ENCODE measurements at regions not wholly inside any gene's neighbourhood (a gene's known extent, or its start where the extent isn't known, plus 50 kb on each side); places are given as distances from the start of the nearest gene placed in this dataset.

DNA sequence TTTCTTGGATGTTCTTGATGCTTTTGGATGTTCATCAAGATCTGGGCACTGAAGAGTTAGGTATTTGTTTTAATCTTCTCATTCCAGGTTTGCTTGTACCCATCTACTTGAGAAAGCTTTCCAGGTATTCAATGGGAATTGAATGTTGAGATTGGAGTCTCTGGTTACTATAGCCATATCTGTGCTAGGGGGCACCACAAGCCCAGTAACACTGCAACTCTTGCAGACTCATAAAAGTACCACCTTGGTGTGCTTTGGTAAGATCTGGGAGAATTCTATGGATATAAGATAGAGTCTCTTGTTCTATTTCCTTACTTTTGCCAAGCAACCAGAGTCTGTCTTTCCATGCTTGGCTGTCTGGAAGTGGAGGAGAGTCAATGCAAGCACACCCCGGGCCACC lies 518.9 kb upstream of the VRK2 start:
- Histone ChIP-seq H3K27me3 (ENCODE audit: control insufficient read depth, insufficient read depth, low read length) (no peaks in the 10 kb centered on the region), H3K9ac (ENCODE audit: low read length) (no peak overlapping the region), H3K4me3 (ENCODE audit: low read length) (no peak overlapping the region), H3K36me3 (ENCODE audit: control insufficient read depth, insufficient read depth, low read length) (no peaks in the 10 kb centered on the region), H3K9me3 (ENCODE audit: control insufficient read depth, low read length) (no peaks in the 10 kb centered on the region), H3K4me1 (ENCODE audit: control insufficient read depth, insufficient read depth, low read length) (no peaks in the 10 kb centered on the region)

DNA sequence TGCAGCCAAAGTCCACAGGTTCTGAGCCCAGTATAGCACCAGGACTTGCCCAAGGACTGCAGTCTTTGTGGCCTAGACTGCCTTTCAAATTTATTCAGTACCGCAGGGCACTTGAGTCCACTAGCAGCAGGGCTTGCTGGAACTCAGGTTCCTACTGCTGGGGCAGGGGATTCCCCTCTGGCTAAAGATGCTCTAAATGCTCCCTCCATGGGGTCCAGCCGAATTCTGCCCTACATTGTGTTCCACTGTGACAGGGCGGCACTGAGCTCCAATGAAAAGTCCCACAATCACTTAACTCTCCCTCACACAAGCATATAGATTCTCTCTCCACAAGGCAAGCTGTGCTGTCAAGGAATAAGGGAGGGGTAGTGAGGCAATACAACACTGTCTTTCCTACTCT lies 518.1 kb upstream of the VRK2 start:
- no peaks in the 10 kb centered on the region for H3K9me3 ChIP-seq (ENCODE audit: control insufficient read depth, low read length)
- no peak overlapping the region for H3K9ac ChIP-seq (ENCODE audit: low read length)
- H3K4me3 ChIP-seq (ENCODE audit: low read length), result no peak overlapping the region
- no peaks in the 10 kb centered on the region for H3K36me3 ChIP-seq (ENCODE audit: control insufficient read depth, insufficient read depth, low read length)
- no peaks in the 10 kb centered on the region for H3K4me1 ChIP-seq (ENCODE audit: control insufficient read depth, insufficient read depth, low read length)
- H3K27me3 ChIP-seq (ENCODE audit: control insufficient read depth, insufficient read depth, low read length), result no peaks in the 10 kb centered on the region

DNA sequence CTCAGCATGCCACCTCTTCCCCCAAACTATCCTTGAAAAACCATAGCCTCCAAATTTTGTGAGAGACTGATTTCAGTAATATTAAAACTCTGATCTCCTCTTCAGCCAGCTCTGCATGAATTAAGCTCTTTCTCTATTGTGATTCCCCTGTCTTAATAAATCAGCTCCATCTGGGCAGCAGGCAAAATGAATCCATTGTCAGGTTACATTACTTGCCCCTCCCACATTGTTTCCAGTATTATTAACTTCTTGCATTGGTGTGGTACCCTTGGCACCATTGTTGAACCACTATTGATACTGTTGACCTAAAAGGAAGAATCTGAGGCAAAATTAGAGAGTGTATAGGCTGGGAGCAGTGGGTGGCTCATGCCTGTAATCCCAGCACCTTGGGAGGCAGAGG lies 512.2 kb upstream of the VRK2 start:
- H3K4me3 ChIP-seq (ENCODE audit: low read length), result no peak overlapping the region
- H3K9me3 ChIP-seq (ENCODE audit: control insufficient read depth, low read length), result no peaks in the 10 kb centered on the region
- H3K4me1 ChIP-seq (ENCODE audit: control insufficient read depth, insufficient read depth, low read length), result no peaks in the 10 kb centered on the region
- no peaks in the 10 kb centered on the region for H3K36me3 ChIP-seq (ENCODE audit: control insufficient read depth, insufficient read depth, low read length)
- no peak overlapping the region for H3K9ac ChIP-seq (ENCODE audit: low read length)
- no peaks in the 10 kb centered on the region for H3K27me3 ChIP-seq (ENCODE audit: control insufficient read depth, insufficient read depth, low read length)

DNA sequence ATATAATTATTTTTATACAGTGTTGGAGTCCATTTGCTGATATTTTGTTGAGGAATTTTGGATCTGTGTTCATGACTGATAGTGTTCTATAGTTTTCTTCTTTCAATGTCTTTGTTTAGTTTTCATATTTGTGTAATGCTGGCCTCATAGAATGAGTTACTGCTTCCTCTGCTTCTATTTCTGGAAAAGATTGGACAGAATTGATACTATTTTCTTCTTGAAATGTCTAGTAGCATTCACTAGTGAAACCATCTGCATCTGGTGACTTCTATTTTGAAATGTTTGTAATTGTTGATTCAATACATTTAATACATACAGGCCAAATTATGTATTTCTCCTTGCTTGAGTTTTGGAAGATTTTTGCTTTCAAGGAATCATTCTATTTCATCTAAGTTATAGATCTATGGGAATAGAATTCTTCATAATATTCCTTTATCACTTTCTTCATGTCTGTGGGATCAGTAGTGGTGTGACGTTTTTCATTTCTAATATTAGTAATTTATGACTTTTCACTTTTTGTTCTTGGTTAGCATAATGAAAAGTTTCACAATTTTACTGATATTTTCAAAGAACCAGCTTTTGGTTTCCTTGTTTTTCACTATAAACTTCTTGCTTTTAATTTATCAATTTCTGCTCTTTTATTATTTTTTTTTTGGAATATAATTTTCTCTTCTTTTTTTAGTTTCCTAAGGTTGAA lies 509.9 kb upstream of the VRK2 start:
- Histone ChIP-seq H3K9me3 (ENCODE audit: control insufficient read depth, low read length) (no peaks in the 10 kb centered on the region), H3K27me3 (ENCODE audit: control insufficient read depth, insufficient read depth, low read length) (no peaks in the 10 kb centered on the region), H3K4me3 (ENCODE audit: low read length) (no peak overlapping the region), H3K9ac (ENCODE audit: low read length) (no peak overlapping the region), H3K4me1 (ENCODE audit: control insufficient read depth, insufficient read depth, low read length) (no peaks in the 10 kb centered on the region), H3K36me3 (ENCODE audit: control insufficient read depth, insufficient read depth, low read length) (no peaks in the 10 kb centered on the region)

DNA sequence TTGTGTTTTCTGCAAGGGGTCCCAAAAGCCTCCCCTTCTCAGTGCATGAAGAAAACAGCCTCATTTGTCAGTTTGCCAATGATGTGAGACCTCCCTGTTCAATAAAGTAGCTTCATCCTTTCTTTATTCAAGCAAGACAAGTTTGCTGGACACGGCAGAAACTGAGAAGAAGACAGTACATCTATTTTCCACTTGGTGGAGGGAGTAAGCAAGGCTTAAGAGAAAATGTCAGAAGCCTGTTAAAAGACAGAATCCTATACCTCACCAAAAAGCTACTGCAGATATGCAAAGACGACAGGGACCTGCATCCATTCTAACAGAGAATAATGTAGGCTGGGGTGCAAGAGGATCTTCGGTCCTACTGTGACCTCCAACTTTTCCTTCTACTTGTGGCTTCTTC lies 506.8 kb upstream of the VRK2 start:
- no peaks in the 10 kb centered on the region for H3K9me3 ChIP-seq (ENCODE audit: control insufficient read depth, low read length)
- no peaks in the 10 kb centered on the region for H3K4me1 ChIP-seq (ENCODE audit: control insufficient read depth, insufficient read depth, low read length)
- no peaks in the 10 kb centered on the region for H3K36me3 ChIP-seq (ENCODE audit: control insufficient read depth, insufficient read depth, low read length)
- no peak overlapping the region for H3K9ac ChIP-seq (ENCODE audit: low read length)
- no peak overlapping the region for H3K4me3 ChIP-seq (ENCODE audit: low read length)
- no peaks in the 10 kb centered on the region for H3K27me3 ChIP-seq (ENCODE audit: control insufficient read depth, insufficient read depth, low read length)

DNA sequence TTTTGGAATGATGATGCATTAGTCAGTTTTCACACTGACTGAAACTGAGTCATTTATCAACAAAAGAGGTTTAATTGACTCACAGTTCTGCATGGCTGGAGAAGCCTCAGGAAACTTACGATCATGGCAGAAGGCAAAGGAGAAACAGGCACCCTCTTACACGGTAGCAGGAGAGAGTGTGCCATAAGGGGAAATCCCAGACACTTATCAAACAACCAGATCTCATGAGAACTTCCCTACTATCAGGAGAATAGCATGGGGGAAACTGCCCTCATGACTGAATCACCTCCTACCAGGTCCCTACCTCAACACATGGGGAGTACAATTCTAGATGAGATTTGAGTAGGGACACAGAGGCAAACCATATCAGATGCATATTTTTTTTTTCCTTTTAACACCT lies 504.5 kb upstream of the VRK2 start:
- Histone ChIP-seq H3K4me3 (ENCODE audit: low read length) (no peak overlapping the region), H3K4me1 (ENCODE audit: control insufficient read depth, insufficient read depth, low read length) (no peaks in the 10 kb centered on the region), H3K36me3 (ENCODE audit: control insufficient read depth, insufficient read depth, low read length) (no peaks in the 10 kb centered on the region), H3K9me3 (ENCODE audit: control insufficient read depth, low read length) (no peaks in the 10 kb centered on the region), H3K27me3 (ENCODE audit: control insufficient read depth, insufficient read depth, low read length) (no peaks in the 10 kb centered on the region), H3K9ac (ENCODE audit: low read length) (no peak overlapping the region)

DNA sequence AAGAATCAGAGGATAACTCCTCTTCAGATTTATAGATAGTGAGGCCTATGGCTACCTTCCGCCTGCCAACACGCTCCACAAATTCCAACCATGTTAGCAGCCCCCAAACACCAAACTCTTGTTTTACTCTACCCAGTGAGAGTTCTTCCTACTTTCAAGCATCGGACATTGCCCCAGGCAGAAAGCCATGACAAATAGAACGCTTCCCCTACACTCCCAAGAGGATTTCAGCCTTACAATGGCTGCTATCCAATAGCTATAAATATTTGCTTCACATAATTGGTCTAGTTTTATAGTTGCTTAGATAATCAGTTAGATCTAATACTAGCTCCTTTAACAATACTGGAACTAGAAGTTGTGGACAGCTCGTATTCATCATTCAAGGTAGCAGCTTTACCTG lies 503.4 kb upstream of the VRK2 start:
- Histone ChIP-seq H3K4me1 (ENCODE audit: control insufficient read depth, insufficient read depth, low read length) (no peaks in the 10 kb centered on the region), H3K27me3 (ENCODE audit: control insufficient read depth, insufficient read depth, low read length) (no peaks in the 10 kb centered on the region), H3K9me3 (ENCODE audit: control insufficient read depth, low read length) (no peaks in the 10 kb centered on the region), H3K4me3 (ENCODE audit: low read length) (no peak overlapping the region), H3K9ac (ENCODE audit: low read length) (no peak overlapping the region), H3K36me3 (ENCODE audit: control insufficient read depth, insufficient read depth, low read length) (no peaks in the 10 kb centered on the region)

DNA sequence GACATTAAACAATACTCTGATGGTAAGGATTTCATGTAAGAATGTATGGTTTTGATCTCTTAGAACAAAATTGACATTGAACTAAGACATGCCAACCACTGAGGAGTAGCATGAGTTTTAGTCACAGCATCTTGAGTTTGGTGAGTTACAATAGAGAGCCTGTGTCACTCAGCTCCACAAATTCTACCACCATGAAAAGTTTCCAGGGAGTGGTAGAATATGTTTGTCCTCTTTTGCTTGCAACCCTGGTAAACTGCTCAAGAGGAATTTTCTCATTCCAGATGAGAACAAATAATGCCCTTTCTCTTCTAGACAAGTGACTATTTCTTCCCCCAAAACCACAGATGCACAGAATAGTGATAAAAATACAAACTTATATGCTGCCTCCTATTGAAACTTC lies 502.0 kb upstream of the VRK2 start:
- no peaks in the 10 kb centered on the region for H3K27me3 ChIP-seq (ENCODE audit: control insufficient read depth, insufficient read depth, low read length)
- H3K9ac ChIP-seq (ENCODE audit: low read length), result no peak overlapping the region
- H3K36me3 ChIP-seq (ENCODE audit: control insufficient read depth, insufficient read depth, low read length), result no peaks in the 10 kb centered on the region
- no peak overlapping the region for H3K4me3 ChIP-seq (ENCODE audit: low read length)
- H3K4me1 ChIP-seq (ENCODE audit: control insufficient read depth, insufficient read depth, low read length), result no peaks in the 10 kb centered on the region
- H3K9me3 ChIP-seq (ENCODE audit: control insufficient read depth, low read length), result no peaks in the 10 kb centered on the region

DNA sequence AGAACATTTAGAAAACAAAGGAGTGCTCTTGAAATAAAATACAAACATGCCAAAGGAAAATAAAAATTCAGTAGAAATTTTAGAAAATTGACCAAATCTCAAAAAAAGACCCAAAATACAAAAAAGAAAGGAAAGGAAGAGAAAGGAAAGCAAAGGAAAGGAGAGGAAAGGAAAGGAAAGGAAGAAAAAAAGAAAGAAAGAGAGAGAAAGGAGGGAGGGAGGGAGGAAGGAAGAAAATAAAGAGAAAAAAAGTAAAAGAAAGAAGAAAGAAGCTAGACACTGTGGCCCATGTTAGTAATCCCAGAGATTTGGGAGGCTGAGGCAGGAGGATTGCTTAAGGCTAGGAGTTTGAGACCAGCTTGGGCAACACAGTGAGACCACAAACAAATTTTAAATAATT lies 500.1 kb upstream of the VRK2 start:
- Histone ChIP-seq H3K4me3 (ENCODE audit: low read length) (no peak overlapping the region), H3K4me1 (ENCODE audit: control insufficient read depth, insufficient read depth, low read length) (no peaks in the 10 kb centered on the region), H3K9me3 (ENCODE audit: control insufficient read depth, low read length) (no peaks in the 10 kb centered on the region), H3K36me3 (ENCODE audit: control insufficient read depth, insufficient read depth, low read length) (no peaks in the 10 kb centered on the region), H3K9ac (ENCODE audit: low read length) (no peak overlapping the region), H3K27me3 (ENCODE audit: control insufficient read depth, insufficient read depth, low read length) (no peaks in the 10 kb centered on the region)

DNA sequence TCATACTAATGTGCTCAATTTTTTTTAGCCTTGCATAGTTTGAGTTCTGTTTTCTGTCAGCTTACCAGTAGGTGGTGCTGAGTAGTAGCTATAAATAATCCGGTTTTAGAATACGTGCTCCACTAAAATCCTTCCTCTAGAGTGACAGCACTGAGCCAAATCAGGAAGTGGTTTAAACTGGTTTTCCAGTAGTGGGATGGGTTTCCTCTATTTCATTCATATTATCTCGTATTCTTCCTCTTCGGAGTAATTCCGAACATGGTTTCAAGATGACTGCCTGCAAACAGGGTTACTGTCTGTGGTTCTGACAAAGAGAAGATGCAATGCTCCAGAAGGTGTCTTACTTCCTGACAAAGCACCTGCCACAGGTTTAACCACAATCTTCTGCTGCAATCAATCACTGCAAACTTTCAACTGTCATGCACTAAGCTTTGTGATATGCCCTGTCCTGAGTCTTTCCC lies 496.9 kb upstream of the VRK2 start:
- Histone ChIP-seq H3K4me1 (ENCODE audit: control insufficient read depth, insufficient read depth, low read length) (no peaks in the 10 kb centered on the region), H3K27me3 (ENCODE audit: control insufficient read depth, insufficient read depth, low read length) (no peaks in the 10 kb centered on the region), H3K4me3 (ENCODE audit: low read length) (no peak overlapping the region), H3K9ac (ENCODE audit: low read length) (no peak overlapping the region), H3K36me3 (ENCODE audit: control insufficient read depth, insufficient read depth, low read length) (no peaks in the 10 kb centered on the region), H3K9me3 (ENCODE audit: control insufficient read depth, low read length) (no peaks in the 10 kb centered on the region)

DNA sequence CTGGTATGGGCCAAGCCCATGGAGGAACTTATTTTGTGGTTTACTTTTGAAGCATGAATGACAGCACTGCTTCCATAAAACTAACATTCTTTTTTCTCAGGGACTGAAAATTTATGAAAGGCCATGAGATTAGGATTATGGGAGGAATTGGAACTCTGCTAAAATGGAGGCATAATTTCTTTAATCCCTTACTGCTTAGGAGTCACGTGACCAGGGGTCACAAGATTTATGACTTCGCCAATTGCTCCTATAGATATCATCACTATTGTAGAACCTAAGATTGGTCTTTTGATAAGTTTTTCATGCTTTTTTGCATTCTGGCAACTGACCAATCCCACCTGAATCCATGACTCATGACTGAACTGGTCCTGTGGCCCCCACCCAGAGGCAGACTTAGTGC lies 495.7 kb upstream of the VRK2 start:
- Histone ChIP-seq H3K9me3 (ENCODE audit: control insufficient read depth, low read length) (no peaks in the 10 kb centered on the region), H3K4me1 (ENCODE audit: control insufficient read depth, insufficient read depth, low read length) (no peaks in the 10 kb centered on the region), H3K27me3 (ENCODE audit: control insufficient read depth, insufficient read depth, low read length) (no peaks in the 10 kb centered on the region), H3K4me3 (ENCODE audit: low read length) (no peak overlapping the region), H3K9ac (ENCODE audit: low read length) (no peak overlapping the region), H3K36me3 (ENCODE audit: control insufficient read depth, insufficient read depth, low read length) (no peaks in the 10 kb centered on the region)

DNA sequence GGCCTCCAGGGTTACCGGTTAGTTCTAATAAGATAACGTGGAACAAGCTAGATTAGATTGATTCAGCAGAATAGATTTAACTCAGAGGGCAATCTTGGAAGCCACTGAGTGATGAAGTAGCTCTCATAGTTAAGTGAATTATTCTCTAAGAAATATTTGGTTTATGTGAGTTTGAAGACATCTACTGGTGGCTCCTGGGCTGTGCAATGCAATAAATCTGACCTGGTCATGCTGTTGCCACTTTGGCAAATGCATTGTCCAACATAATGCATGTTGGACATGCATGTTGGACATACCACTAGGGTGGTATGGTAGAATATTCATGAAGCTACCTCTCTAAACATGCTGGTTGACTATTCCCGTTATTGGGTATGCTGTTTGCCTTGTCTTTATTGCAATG lies 493.7 kb upstream of the VRK2 start:
- Histone ChIP-seq H3K4me1 (ENCODE audit: control insufficient read depth, insufficient read depth, low read length) (no peaks in the 10 kb centered on the region), H3K36me3 (ENCODE audit: control insufficient read depth, insufficient read depth, low read length) (no peaks in the 10 kb centered on the region), H3K4me3 (ENCODE audit: low read length) (no peak overlapping the region), H3K9me3 (ENCODE audit: control insufficient read depth, low read length) (no peaks in the 10 kb centered on the region), H3K27me3 (ENCODE audit: control insufficient read depth, insufficient read depth, low read length) (no peaks in the 10 kb centered on the region), H3K9ac (ENCODE audit: low read length) (no peak overlapping the region)

DNA sequence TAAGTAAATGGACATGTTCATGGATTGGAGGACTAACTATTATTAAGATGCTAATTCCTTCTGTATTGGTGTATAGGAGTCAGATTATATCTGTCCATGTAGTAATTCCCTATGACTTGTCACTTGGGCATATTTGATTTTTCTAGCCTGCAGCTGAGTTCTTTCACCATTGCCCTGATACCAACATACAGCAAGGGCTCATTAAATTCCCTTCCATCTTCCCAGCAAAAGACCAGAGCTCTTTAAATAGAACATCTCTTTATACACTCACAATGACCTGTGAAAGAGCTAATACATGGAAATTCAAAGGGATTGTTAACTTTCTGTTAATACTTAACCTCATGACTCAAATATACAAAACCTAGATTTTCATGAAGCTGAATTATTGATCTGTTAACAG lies 492.3 kb upstream of the VRK2 start:
- no peaks in the 10 kb centered on the region for H3K9me3 ChIP-seq (ENCODE audit: control insufficient read depth, low read length)
- H3K4me1 ChIP-seq (ENCODE audit: control insufficient read depth, insufficient read depth, low read length), result no peaks in the 10 kb centered on the region
- no peaks in the 10 kb centered on the region for H3K36me3 ChIP-seq (ENCODE audit: control insufficient read depth, insufficient read depth, low read length)
- no peaks in the 10 kb centered on the region for H3K27me3 ChIP-seq (ENCODE audit: control insufficient read depth, insufficient read depth, low read length)
- H3K9ac ChIP-seq (ENCODE audit: low read length), result no peak overlapping the region
- H3K4me3 ChIP-seq (ENCODE audit: low read length), result no peak overlapping the region

All from mucosa of stomach (tissue), 1 donor.